ENCODE measurements at regions not wholly inside any gene's neighbourhood (a gene's known extent, or its start where the extent isn't known, plus 50 kb on each side); places are given as distances from the start of the nearest gene placed in this dataset.

GRCh38 chr4:107348188-107349050 is 312.3 kb upstream of the DKK2 start:
- no peak for TF ChIP-seq CTCF (conservative IDR thresholded peaks at IDR 0.05; ENCODE audit: low read depth, low read length)
- TF ChIP-seq EZH2 (IDR thresholded peaks at IDR 0.05; ENCODE audit: borderline replicate concordance, low read depth, low read length, poor library complexity, severe bottlenecking): no peak

Measured in A673 (cell line).